Head of caudate nucleus (tissue), 42 donors: ENCODE measurements at regions not wholly inside any gene's neighbourhood (a gene's known extent, or its start where the extent isn't known, plus 50 kb on each side); places are given as distances from the start of the nearest gene placed in this dataset.
A peak's percentile ranks its signal among the peaks of the same experiment; 100 is the strongest.

Experiments used
- DNase-seq, 42 donors: peaks; one replicate each; pipeline versions ENCODE4 v3.0.0 to v3.0.0-alpha.2; 2020 to 2021; ENCODE audit warnings: mixed read lengths in 7 of 42
- intact Hi-C: fragments of 100-400 bp; cut with DNase I; formaldehyde crosslinking; loops from one replicate; pipeline ENCODE4 v1.15.0; 2022

DNA sequence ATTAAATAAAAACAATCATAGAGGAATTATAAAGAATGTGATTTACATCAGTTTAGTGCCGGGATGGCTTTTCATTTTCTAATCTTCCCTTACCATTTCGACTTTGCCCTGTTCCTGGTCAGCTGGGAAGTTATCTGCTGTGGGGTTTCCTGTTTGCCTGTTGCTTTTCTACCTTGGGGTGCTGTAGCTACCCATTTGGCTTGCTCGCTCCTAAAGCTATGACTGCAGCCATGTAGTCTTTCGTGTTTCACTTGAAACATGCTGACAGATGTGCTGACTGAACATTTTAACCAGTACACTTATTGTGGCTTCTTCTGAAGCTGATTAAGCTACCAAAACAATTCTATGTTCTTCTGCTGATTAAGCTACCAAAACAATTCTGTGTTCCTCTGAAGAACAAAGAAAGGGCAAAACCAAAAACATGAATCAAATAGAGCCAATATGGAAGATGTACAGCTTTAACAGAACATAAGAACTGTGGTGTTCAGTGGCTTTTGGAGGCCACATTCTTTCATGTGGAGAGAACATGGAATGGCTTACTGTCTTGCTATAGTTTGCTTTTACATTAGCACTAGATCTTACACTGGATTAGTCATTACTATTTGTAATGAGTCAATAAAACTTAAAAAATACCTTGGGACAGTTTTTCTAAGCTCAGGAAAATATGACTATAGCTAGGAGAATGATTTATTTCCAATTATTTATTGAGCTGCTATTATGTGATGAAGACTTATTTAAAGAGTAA, 440.4 kb downstream of the SPRY1 start:
- DNase-seq = no peak
- intact Hi-C loops = no loop called here

DNA sequence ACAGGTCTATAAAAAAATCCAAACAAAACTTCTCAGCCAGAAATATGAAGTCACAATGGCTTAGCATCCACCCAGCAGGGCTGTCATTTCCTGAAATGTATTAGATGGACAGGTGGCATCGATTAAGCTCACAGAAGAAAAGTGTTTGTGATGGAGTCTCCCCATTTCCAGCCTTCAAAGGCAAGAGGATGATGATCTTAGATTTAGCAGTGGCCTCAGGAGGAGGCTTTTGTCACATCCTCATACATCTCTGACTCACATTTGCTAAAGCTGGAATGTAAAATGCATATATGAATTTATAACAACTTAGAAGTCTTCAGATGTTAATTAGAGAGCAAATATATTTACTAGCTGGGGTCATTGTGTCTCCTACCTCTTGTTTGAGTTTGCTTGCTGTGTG, 441.9 kb downstream of the SPRY1 start:
- intact Hi-C loops = no loop called here
- no peak for DNase-seq

DNA sequence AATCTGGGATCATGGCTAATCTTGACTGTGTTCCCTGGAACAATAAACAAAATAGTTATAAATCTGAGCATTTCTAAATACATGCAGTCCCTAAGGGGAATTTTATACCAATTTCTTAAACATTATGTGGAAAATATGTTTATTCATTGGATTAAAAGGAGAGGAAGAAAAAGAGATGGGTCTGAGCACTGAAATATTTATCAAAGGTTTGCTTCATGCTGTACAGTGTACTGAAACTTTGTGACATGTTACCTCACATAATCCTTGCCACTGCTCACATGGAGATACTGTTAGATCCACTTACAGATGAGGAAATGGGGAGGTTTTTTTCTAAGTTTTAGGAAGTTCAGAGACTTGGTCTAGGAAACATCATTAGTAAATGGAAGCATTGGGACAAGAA, 443.6 kb downstream of the SPRY1 start:
- intact Hi-C loops = no loop called here
- no peak for DNase-seq

- no peak for DNase-seq
- intact Hi-C loops = no loop called here
These were observed 445.0 kb downstream of the SPRY1 start for GRCh38 chr4:123841447-123842121.

GRCh38 chr4:123843137-123843536, 446.5 kb downstream of the SPRY1 start:
- no peak for DNase-seq
- intact Hi-C loops = no loop called here

GRCh38 chr4:123844374-123844773, 447.8 kb downstream of the SPRY1 start:
- intact Hi-C loops = no loop called here
- no peak for DNase-seq

- DNase-seq = no peak
- intact Hi-C loops = no loop called here
These were observed 449.5 kb downstream of the SPRY1 start for GRCh38 chr4:123846092-123846491.

DNA sequence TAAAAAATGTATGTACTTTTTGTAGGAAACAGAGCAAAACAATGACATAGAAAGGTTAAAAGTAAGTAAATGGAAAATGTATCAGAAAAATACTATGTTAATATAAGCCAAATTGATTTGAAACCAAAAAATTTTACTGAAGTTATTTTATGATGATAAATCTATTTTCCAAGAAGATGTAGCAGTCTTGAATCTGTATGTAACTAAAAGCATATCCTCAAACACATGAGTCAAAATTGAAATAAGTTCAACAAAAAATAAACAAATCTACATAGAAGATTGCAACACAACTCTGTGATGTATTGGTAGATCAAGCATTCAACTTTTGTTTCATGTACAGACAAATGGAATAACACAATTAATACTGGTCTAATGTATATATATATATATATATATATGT, 450.0 kb downstream of the SPRY1 start:
- intact Hi-C loops = no loop called here
- no peak for DNase-seq

DNA sequence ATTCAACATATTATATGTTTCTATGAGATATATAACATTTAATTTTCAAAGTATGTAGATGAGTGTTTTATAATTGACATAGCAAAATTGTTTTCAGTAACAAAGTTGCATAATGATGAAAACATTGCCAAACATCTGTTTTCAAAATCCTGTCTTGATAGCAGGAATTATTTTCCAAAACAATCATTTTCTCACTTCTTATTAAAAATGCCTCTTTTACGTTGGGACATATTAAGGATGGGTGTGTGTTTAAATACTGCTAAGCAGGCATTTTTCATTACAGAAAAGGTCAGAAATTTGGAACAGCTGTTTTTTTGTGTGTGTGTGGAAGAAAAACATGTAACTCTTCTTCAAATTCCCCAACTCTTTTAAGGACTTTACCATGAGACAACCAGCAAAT, 452.0 kb downstream of the SPRY1 start:
- intact Hi-C loops = no loop called here
- DNase-seq = no peak

- intact Hi-C loops = no loop called here
- no peak for DNase-seq
These were observed 452.9 kb downstream of the SPRY1 start for GRCh38 chr4:123849495-123849894.

- no peak for DNase-seq
- intact Hi-C loops = no loop called here
These were observed 454.9 kb downstream of the SPRY1 start for GRCh38 chr4:123851521-123851920.

GRCh38 chr4:123853651-123854050, 457.1 kb downstream of the SPRY1 start:
- no peak for DNase-seq
- intact Hi-C loops = no loop called here

- intact Hi-C loops = no loop called here
- DNase-seq = peak in 6 of 42 donors; percentile 4 to 34 (median 8)
These were observed 460.3 kb downstream of the SPRY1 start for GRCh38 chr4:123856689-123857545.

- intact Hi-C loops = no loop called here
- DNase-seq = no peak
These were observed 461.9 kb downstream of the SPRY1 start for GRCh38 chr4:123858465-123858864.

DNA sequence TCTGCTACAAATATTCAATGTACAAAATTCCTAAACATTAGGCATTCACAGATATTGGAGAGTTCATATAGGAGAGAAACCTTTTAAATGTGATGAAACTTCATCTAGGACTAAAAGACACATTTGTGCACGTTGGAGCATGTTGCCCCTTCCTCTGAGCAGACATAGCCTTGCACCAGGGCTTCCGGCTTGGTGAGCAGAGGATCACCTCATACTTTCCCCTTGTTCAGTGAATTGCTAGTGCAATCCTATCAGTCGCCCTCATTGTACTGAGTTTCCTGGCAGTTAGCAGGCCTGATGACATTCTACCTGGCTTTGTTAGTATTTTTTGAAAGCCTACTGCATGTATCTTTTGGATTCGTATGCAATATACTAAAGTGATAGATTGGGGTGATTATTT, 466.2 kb downstream of the SPRY1 start:
- intact Hi-C loops = no loop called here
- no peak for DNase-seq

DNA sequence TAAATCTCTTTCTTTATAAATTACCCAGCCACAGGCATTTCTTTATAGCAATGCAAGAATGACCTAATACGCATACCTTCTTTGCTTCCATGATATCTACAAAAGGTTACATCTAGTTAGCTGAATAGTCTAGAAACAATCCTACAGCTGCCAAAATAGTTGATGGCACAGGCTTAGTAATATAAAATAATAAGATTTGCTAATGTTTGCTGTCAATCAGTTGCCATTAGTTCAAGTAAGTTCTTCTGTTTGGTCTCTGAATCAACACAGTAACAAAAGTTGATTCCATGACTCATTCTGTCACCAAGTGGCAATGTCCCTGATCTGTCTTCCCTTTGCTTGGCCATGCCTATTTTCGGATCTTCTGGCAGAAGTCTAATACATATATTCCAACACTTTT, 470.2 kb downstream of the SPRY1 start:
- intact Hi-C loops = no loop called here
- no peak for DNase-seq

GRCh38 chr4:123867910-123868587, 471.5 kb downstream of the SPRY1 start:
- intact Hi-C loops = no loop called here

GRCh38 chr4:123869286-123870215, 473.0 kb downstream of the SPRY1 start:
- no peak for DNase-seq
- intact Hi-C loops = no loop called here

More at GRCh38 chr4:123867910-123868587, 471.5 kb downstream of the SPRY1 start:
- DNase-seq = no peak
